OCI-LY7 (cell line): ENCODE measurements at regions not wholly inside any gene's neighbourhood (a gene's known extent, or its start where the extent isn't known, plus 50 kb on each side); places are given as distances from the start of the nearest gene placed in this dataset.
A peak's percentile ranks its signal among the peaks of the same experiment; 100 is the strongest.

Experiments used
- BruUV-seq: library from RNA; stranded (reverse); fragments of 400-500 nt; replicated peaks from 2 replicates; lab custom pipeline; 2021; lab: Mats Ljungman, UMichigan
- CTCF ChIA-PET: fragments of 300-600 bp; sonication (Branson Sonifier 250); formaldehyde crosslinking; loops from one replicate; lab custom pipeline; 2022; ENCODE audit warnings: antibody characterized with exemption; ENCODE audit not compliant: unreplicated experiment; lab: Charles Lee
- POLR2A ChIA-PET: fragments of 300-600 bp; sonication (Branson Sonifier 250); formaldehyde crosslinking; loops from one replicate; lab custom pipeline; 2022; ENCODE audit warnings: antibody characterized with exemption; lab: Charles Lee
- DNase-seq: peaks from one replicate; pipeline ENCODE4 v3.0.0-alpha.2; 2015; ENCODE audit warnings: low spot score
- H2AFZ ChIP-seq: fragments of 200-600 bp; sonication (generic), shearing (Covaris generic); 2 replicates; pipeline ENCODE4 v1.6.1; 2014; ENCODE audit warnings: mild to moderate bottlenecking, antibody characterized with exemption, low read length, moderate library complexity
- H3K27ac ChIP-seq: fragments of 200-600 bp; sonication (generic); 2 replicates; pipeline ENCODE4 v1.5.1; 2014; ENCODE audit warnings: mixed run types, low read depth, mild to moderate bottlenecking, moderate library complexity, low read length, inconsistent platforms; ENCODE audit not compliant: poor library complexity, severe bottlenecking
- H3K36me3 ChIP-seq: fragments of 200-600 bp; sonication (generic); 2 replicates; pipeline ENCODE4 v1.6.1; 2014; ENCODE audit warnings: mild to moderate bottlenecking, antibody characterized with exemption, low read length, moderate library complexity, mixed read lengths; ENCODE audit not compliant: insufficient read depth
- H3K4me1 ChIP-seq: fragments of 200-600 bp; sonication (generic); 2 replicates; pipeline ENCODE4 v1.5.1; 2014; ENCODE audit warnings: mild to moderate bottlenecking, low read length; ENCODE audit not compliant: insufficient read depth, poor library complexity, severe bottlenecking
- H3K4me2 ChIP-seq: fragments of 200-600 bp; sonication (generic); 2 replicates; pipeline ENCODE4 v1.6.1; 2014; ENCODE audit warnings: mild to moderate bottlenecking, low read length
- H3K4me3 ChIP-seq: fragments of 200-600 bp; sonication (generic); 2 replicates; pipeline ENCODE4 v1.5.1; 2014; ENCODE audit warnings: mild to moderate bottlenecking, low read depth, low read length; ENCODE audit not compliant: poor library complexity, severe bottlenecking
- H3K79me2 ChIP-seq: fragments of 200-600 bp; sonication (generic); 2 replicates; pipeline ENCODE4 v1.6.1; 2016; ENCODE audit warnings: low read depth, mild to moderate bottlenecking, low read length, moderate library complexity, mixed read lengths; ENCODE audit not compliant: insufficient read depth
- H3K9me2 ChIP-seq: fragments of 200-600 bp; sonication (generic); 2 replicates; pipeline ENCODE4 v1.6.1; 2016; ENCODE audit warnings: mild to moderate bottlenecking, low read length, mixed read lengths; ENCODE audit not compliant: insufficient read depth
- H3K9me3 ChIP-seq: fragments of 200-600 bp; sonication (generic); 2 replicates; pipeline ENCODE4 v1.6.1; 2014; ENCODE audit warnings: mild to moderate bottlenecking, mixed run types, low read length, mixed read lengths
- H4K20me1 ChIP-seq: fragments of 200-600 bp; sonication (generic); 2 replicates; pipeline ENCODE4 v1.6.1; 2014; ENCODE audit warnings: mild to moderate bottlenecking, antibody characterized with exemption, low read length, moderate library complexity, mixed read lengths; ENCODE audit not compliant: insufficient read depth
- EZH2phosphoT487 ChIP-seq: fragments of 200-600 bp; sonication (generic); IDR thresholded peaks from 2 replicates; pipeline ENCODE4 v1.6.1; 2018; ENCODE audit warnings: low read depth, borderline replicate concordance, mild to moderate bottlenecking, mixed run types, antibody characterized with exemption, low read length, moderate library complexity, mixed read lengths
- intact Hi-C: fragments of 100-400 bp; cut with micrococcal nuclease; formaldehyde crosslinking; loops from one replicate; pipeline ENCODE4 v1.10.0; 2022; ENCODE audit not compliant: unreplicated experiment
- TF ChIP-seq, protein P1 (sequence below): fragments of 200-600 bp; sonication (generic); conservative IDR thresholded peaks from 2 replicates; pipeline ENCODE4 v1.5.1; 2014; ENCODE audit warnings: mild to moderate bottlenecking, antibody characterized with exemption, low read length, moderate library complexity, mixed read lengths

DNA sequence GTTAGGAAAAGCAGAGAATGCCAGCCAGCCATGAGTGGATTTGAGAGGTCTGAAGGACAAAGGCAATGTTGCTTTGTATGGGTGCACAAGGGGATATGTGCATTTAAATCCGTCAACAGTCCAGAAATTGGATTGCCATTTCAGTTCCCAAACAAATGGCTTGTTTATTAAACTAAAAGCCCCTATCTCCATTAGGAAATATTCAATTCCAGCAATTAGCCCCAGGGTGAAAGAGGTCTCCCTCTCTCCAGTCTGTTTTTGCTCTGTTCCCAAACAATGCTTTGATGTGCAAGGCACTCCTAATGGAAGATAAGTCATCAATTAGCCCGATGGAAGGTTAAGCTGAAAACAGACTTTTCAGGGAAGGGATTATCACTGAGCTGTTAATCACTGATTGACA is 101.3 kb downstream of the C9orf152 start:
- DNase-seq = no peak
- Histone ChIP-seq H4K20me1 (no peaks in the 10 kb centered on the region), H3K4me2 (peak overlapping the region; percentile 61; the same call in 1 of the 2 replicates), H3K9me2 (no peaks in the 10 kb centered on the region), H2AFZ (no peak overlapping the region), H3K27ac (peak overlapping the region; percentile 18), H3K79me2 (peaks cover 98% of the 10 kb centered on the region; the same call in 1 of the 2 replicates), H3K36me3 (peaks cover 46% of the 10 kb centered on the region), H3K4me1 (peaks cover 94% of the 10 kb centered on the region), H3K9me3 (no peaks in the 10 kb centered on the region), H3K4me3 (no peak overlapping the region)
- ChIA-PET POLR2A (interaction anchor here (0.6 to 7.4 kb wide), 5 partner anchors 10 to 156 kb away, joined by 3 to 136 read pairs (median 5); no protein-coding TSS in a partner anchor), CTCF (no interaction called here)
- no TSS peak for BruUV-seq
- intact Hi-C loops = no loop called here
- no peak for TF ChIP-seq EZH2phosphoT487
- TF ChIP-seq, protein P1, sequence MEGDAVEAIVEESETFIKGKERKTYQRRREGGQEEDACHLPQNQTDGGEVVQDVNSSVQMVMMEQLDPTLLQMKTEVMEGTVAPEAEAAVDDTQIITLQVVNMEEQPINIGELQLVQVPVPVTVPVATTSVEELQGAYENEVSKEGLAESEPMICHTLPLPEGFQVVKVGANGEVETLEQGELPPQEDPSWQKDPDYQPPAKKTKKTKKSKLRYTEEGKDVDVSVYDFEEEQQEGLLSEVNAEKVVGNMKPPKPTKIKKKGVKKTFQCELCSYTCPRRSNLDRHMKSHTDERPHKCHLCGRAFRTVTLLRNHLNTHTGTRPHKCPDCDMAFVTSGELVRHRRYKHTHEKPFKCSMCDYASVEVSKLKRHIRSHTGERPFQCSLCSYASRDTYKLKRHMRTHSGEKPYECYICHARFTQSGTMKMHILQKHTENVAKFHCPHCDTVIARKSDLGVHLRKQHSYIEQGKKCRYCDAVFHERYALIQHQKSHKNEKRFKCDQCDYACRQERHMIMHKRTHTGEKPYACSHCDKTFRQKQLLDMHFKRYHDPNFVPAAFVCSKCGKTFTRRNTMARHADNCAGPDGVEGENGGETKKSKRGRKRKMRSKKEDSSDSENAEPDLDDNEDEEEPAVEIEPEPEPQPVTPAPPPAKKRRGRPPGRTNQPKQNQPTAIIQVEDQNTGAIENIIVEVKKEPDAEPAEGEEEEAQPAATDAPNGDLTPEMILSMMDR = no peak

DNA sequence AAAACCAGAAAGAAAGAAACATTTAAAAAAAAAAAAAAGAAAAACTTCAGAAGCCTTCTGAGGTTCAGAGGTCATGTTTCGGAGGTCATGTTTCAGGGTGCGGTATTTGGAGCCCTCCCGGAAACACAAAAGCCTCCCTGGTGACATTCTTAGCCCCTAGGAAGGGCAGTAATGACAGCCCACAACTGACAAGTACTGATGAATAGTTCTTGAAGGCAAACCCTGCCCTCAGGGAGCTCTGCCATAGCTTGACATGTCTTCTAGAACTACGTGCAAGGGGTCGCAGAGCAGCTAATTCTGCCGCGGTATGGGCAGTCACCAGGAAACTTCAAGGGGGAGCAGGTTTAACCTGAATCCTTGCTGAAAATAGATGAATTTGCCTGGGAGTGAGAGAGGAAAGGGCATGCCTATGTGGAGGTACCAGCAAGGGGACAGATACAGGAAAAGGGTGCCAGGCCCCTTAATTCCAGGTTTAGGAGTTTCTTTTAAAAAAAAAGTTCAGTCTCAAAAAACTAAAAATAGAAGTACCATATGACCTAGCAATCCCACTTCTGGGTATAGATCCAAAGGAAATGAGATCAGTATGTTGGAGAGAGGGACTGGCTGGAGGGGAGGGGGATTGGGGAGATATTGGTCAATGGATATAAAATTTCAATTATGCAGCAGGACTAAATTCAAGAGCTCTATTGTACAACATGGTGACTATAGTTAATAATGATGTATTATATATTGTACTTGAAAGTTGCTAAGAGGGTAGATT is 98.4 kb downstream of the C9orf152 start:
- ChIA-PET POLR2A (interaction anchor here (0.6 to 7.4 kb wide), 11 partner anchors 7 to 1514 kb away, joined by 3 to 136 read pairs (median 4); no protein-coding TSS in a partner anchor), CTCF (no interaction called here)
- peaks cover 95% of the 10 kb centered on the region; the same call in 1 of the 2 replicates for H3K79me2 ChIP-seq
- H3K36me3 ChIP-seq = peaks cover 41% of the 10 kb centered on the region
- H3K4me1 ChIP-seq = peaks cover 84% of the 10 kb centered on the region
- H3K4me3 ChIP-seq = peak overlapping the region; percentile 46
- peak overlapping the region; percentile 64 for H3K27ac ChIP-seq
- DNase-seq = no peak
- H3K9me2 ChIP-seq = no peaks in the 10 kb centered on the region
- no TSS peak for BruUV-seq
- intact Hi-C loops = loop anchor here (1.0 kb wide), 1 partner anchor 34 kb away; no protein-coding TSS in a partner anchor
- no peak overlapping the region for H2AFZ ChIP-seq
- peak overlapping the region; percentile 83 for H3K4me2 ChIP-seq
- H3K9me3 ChIP-seq = no peaks in the 10 kb centered on the region
- no peaks in the 10 kb centered on the region for H4K20me1 ChIP-seq
- TF ChIP-seq, protein P1 = no peak
- no peak for TF ChIP-seq EZH2phosphoT487
